PC-3 (cell line): ENCODE measurements at regions not wholly inside any gene's neighbourhood (a gene's known extent, or its start where the extent isn't known, plus 50 kb on each side); places are given as distances from the start of the nearest gene placed in this dataset.

Experiments used
- ATAC-seq: fragments of 200-7000 bp; cut with Tn5 transposase; 2 replicates; pipeline ENCODE4 v1.9.1; 2020; ENCODE audit warnings: mild to moderate bottlenecking, moderate library complexity
- BruUV-seq: library from RNA; stranded (reverse); fragments of 400-500 nt; replicated peaks from 2 replicates; lab custom pipeline; 2021; lab: Mats Ljungman, UMichigan
- CTCF ChIA-PET: fragments of 300-600 bp; sonication (Branson Sonifier 250); formaldehyde crosslinking; loops from one replicate; lab custom pipeline; 2022; ENCODE audit warnings: antibody characterized with exemption; lab: Charles Lee
- POLR2A ChIA-PET: fragments of 300-600 bp; sonication (Branson Sonifier 250); formaldehyde crosslinking; loops from one replicate; lab custom pipeline; 2022; ENCODE audit warnings: antibody characterized with exemption; ENCODE audit not compliant: unreplicated experiment; lab: Charles Lee
- DNase-seq: peaks from one replicate; pipeline ENCODE4 v3.0.0-alpha.2; 2015
- H2AFZ ChIP-seq: fragments of 300-600 bp; sonication (generic); 2 replicates; pipeline ENCODE4 v1.6.0; 2016; ENCODE audit warnings: antibody characterized with exemption, low read length
- H3F3A ChIP-seq: fragments of 300-600 bp; sonication (generic); one replicate; pipeline ENCODE4 v1.6.0; 2017; ENCODE audit warnings: antibody characterized with exemption, low read length, control low read depth, mild to moderate bottlenecking; ENCODE audit not compliant: unreplicated experiment
- H3K27ac ChIP-seq: fragments of 300-600 bp; sonication (generic); 2 replicates; pipeline ENCODE4 v1.5.1; 2016; ENCODE audit warnings: mild to moderate bottlenecking, low read length
- H3K27me3 ChIP-seq: fragments of 300-600 bp; sonication (generic); 2 replicates; pipeline ENCODE4 v1.6.1; 2016; ENCODE audit warnings: low read length, mixed read lengths
- H3K36me3 ChIP-seq: fragments of 300-600 bp; sonication (generic); 2 replicates; pipeline ENCODE4 v1.6.1; 2016; ENCODE audit warnings: low read depth, mixed run types, low read length, mixed read lengths
- H3K4me1 ChIP-seq: fragments of 300-600 bp; sonication (generic); 2 replicates; pipeline ENCODE4 v1.5.1; 2016; ENCODE audit warnings: low read length; ENCODE audit not compliant: insufficient read depth
- H3K4me2 ChIP-seq: fragments of 300-600 bp; sonication (generic); 2 replicates; pipeline ENCODE4 v1.6.0; 2016; ENCODE audit warnings: low read length
- H3K4me3 ChIP-seq: fragments of 300-600 bp; sonication (generic); 2 replicates; pipeline ENCODE4 v1.5.1; 2016; ENCODE audit warnings: mild to moderate bottlenecking, low read length, mixed read lengths
- H3K79me2 ChIP-seq: fragments of 300-600 bp; sonication (generic); 2 replicates; pipeline ENCODE4 v1.6.1; 2017; ENCODE audit warnings: low read length, mixed read lengths
- H3K9ac ChIP-seq: fragments of 300-600 bp; sonication (generic); 2 replicates; pipeline ENCODE4 v1.6.0; 2016; ENCODE audit warnings: mild to moderate bottlenecking, low read length
- H3K9me2 ChIP-seq: fragments of 300-600 bp; sonication (generic); replicated peaks from 2 replicates; pipeline ENCODE4 v1.6.1; 2016; ENCODE audit warnings: mixed run types, low read length, mixed read lengths
- H3K9me3 ChIP-seq: fragments of 300-600 bp; sonication (generic); 2 replicates; pipeline ENCODE4 v1.6.1; 2016; ENCODE audit warnings: low read length, mixed read lengths
- H4K20me1 ChIP-seq: fragments of 300-600 bp; sonication (generic); 2 replicates; pipeline ENCODE4 v1.6.1; 2016; ENCODE audit warnings: low read length, mixed read lengths
- CTCF ChIP-seq: fragments of 300-600 bp; sonication (generic); conservative IDR thresholded peaks from 2 replicates; pipeline ENCODE4 v1.5.1; 2017; ENCODE audit warnings: antibody characterized with exemption, low read depth, mild to moderate bottlenecking, low read length
- EZH2 ChIP-seq: fragments of 300-600 bp; sonication (generic); IDR thresholded peaks from one replicate; pipeline ENCODE4 v1.6.1; 2017; ENCODE audit warnings: antibody characterized with exemption, mild to moderate bottlenecking, low read length; ENCODE audit not compliant: unreplicated experiment
- EZH2phosphoT487 ChIP-seq: fragments of 300-600 bp; sonication (generic); IDR thresholded peaks from 2 replicates; pipeline ENCODE4 v1.6.1; 2018; ENCODE audit warnings: mild to moderate bottlenecking, antibody characterized with exemption, low read length, borderline replicate concordance
- intact Hi-C: fragments of 100-400 bp; cut with micrococcal nuclease; formaldehyde crosslinking; loops from 2 replicates; pipeline ENCODE4 v1.9.0; 2023

GRCh38 chr20:11728937-11729336, 188.8 kb upstream of the BTBD3 start:
- H3K27me3 ChIP-seq: peaks cover 7% of the 10 kb centered on the region; the same call in 1 of the 2 replicates
- no peaks in the 10 kb centered on the region for H3K36me3 ChIP-seq
- DNase-seq: no peak
- H3K4me3 ChIP-seq: no peak overlapping the region
- H3K27ac ChIP-seq: no peak overlapping the region
- H4K20me1 ChIP-seq: no peaks in the 10 kb centered on the region
- no peak overlapping the region for H2AFZ ChIP-seq
- no peak overlapping the region for H3K4me2 ChIP-seq
- H3K9me2 ChIP-seq: no peaks in the 10 kb centered on the region
- intact Hi-C loops: no loop called here
- H3K4me1 ChIP-seq: no peaks in the 10 kb centered on the region
- no peak overlapping the region for H3K9ac ChIP-seq
- TF ChIP-seq EZH2: no peak
- no peak for TF ChIP-seq CTCF
- TF ChIP-seq EZH2phosphoT487: no peak
- no peaks in the 10 kb centered on the region for H3K9me3 ChIP-seq
- no peaks in the 10 kb centered on the region for H3F3A ChIP-seq
- ChIA-PET CTCF (no interaction called here), POLR2A (no interaction called here)
- no peaks in the 10 kb centered on the region for H3K79me2 ChIP-seq
- no TSS peak for BruUV-seq
- ATAC-seq: no peak

DNA sequence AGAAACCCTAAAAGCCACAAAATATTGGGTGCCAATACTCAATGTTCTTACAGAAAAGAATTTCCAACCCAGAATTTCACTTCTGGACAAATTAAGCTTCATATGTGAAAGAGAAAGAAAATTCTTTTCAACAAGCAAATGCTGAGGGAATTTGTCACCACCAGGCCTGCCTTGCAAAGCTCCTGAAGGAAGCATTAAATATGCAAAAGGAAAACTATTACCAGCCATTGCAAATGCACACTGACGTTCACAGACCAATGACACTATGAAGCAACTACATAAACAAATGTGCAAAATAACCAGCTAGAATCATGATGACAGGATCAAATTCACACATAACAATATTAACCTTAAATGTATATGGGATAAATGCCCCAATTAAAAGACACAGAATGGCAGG, 187.9 kb upstream of the BTBD3 start:
- Histone ChIP-seq H4K20me1 (no peaks in the 10 kb centered on the region), H3F3A (no peaks in the 10 kb centered on the region), H3K9me2 (no peaks in the 10 kb centered on the region), H3K27me3 (no peaks in the 10 kb centered on the region), H3K36me3 (no peaks in the 10 kb centered on the region), H2AFZ (no peak overlapping the region), H3K79me2 (no peaks in the 10 kb centered on the region), H3K4me3 (no peak overlapping the region), H3K9me3 (no peaks in the 10 kb centered on the region), H3K4me1 (no peaks in the 10 kb centered on the region), H3K9ac (no peak overlapping the region), H3K27ac (no peak overlapping the region), H3K4me2 (no peak overlapping the region)
- BruUV-seq: no TSS peak
- POLR2A ChIA-PET: no interaction called here
- TF ChIP-seq EZH2phosphoT487 (no peak), CTCF (no peak), EZH2 (no peak)
- no peak for DNase-seq
- intact Hi-C loops: no loop called here
- CTCF ChIA-PET: no interaction called here
- ATAC-seq: no peak

- TF ChIP-seq CTCF (no peak), EZH2 (no peak), EZH2phosphoT487 (no peak)
- Histone ChIP-seq H3K4me2 (no peak overlapping the region), H3K4me1 (peaks cover 13% of the 10 kb centered on the region), H2AFZ (no peak overlapping the region), H3F3A (no peaks in the 10 kb centered on the region), H3K27me3 (no peaks in the 10 kb centered on the region), H3K9me3 (no peaks in the 10 kb centered on the region), H3K27ac (no peak overlapping the region), H4K20me1 (no peaks in the 10 kb centered on the region), H3K36me3 (no peaks in the 10 kb centered on the region), H3K4me3 (no peak overlapping the region), H3K9ac (no peak overlapping the region), H3K79me2 (no peaks in the 10 kb centered on the region), H3K9me2 (no peaks in the 10 kb centered on the region)
- DNase-seq (no peak), ATAC-seq (no peak)
- ChIA-PET POLR2A (no interaction called here), CTCF (no interaction called here)
- BruUV-seq: no TSS peak
- intact Hi-C loops: no loop called here
Measured at GRCh38 chr20:11734431-11734830, 183.3 kb upstream of the BTBD3 start.
